ENCODE measurements at regions not wholly inside any gene's neighbourhood (a gene's known extent, or its start where the extent isn't known, plus 50 kb on each side); places are given as distances from the start of the nearest gene placed in this dataset.

DNA sequence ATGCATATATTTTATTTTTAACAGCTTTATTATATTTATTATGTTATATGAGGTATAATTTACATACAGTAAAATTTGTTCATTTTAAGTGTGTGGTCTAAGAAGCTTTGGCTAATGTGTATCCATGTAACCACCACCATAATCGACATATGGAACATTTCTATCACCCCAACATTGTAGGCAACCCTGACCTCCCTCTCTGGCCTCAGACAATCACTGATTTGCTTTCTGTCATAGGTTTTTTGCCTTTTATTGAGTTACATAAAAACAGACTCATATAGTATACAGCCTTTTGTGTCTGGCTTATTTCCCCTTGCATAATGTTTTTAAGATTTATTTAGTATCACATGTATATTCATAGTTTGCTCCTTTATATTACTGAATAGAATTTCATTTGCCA, 90.7 kb upstream of the KL start:
- no peaks in the 10 kb centered on the region for H3K27me3 Mint-ChIP-seq
- H3K36me3 Mint-ChIP-seq: no peaks in the 10 kb centered on the region
- Histone ChIP-seq H3K4me3 (ENCODE audit: low read length) (no peak overlapping the region), H3K27me3 (ENCODE audit: insufficient read depth, low read length, poor library complexity, severe bottlenecking) (no peaks in the 10 kb centered on the region), H3K9me3 (ENCODE audit: low read length) (no peaks in the 10 kb centered on the region), H3K4me1 (ENCODE audit: insufficient read depth, low read length) (no peaks in the 10 kb centered on the region), H3K36me3 (ENCODE audit: insufficient read depth, low read length) (no peaks in the 10 kb centered on the region), H3K27ac (ENCODE audit: low read depth, low read length) (no peak overlapping the region)
- POLR2A ChIA-PET: interaction anchor here (0.5 kb wide), 1 partner anchor 222 kb away, joined by 3 read pairs; no protein-coding TSS in a partner anchor
- no peak overlapping the region for H3K4me3 Mint-ChIP-seq
- H3K4me1 Mint-ChIP-seq: peaks cover 0 to 7% (median 3%) of the 10 kb centered on the region in 3 donors
- peaks cover 0 to 2% (median 0%) of the 10 kb centered on the region in 5 donors for H3K9me3 Mint-ChIP-seq
- H3K27ac Mint-ChIP-seq: no peak overlapping the region
- DNase-seq: no peak
- CTCF ChIA-PET: no interaction called here

GRCh38 chr13:32932376-32932775, 83.8 kb upstream of the KL start:
- H3K4me3 ChIP-seq (ENCODE audit: low read length): no peak overlapping the region
- DNase-seq: no peak
- H3K9me3 ChIP-seq (ENCODE audit: low read length): no peaks in the 10 kb centered on the region
- CTCF ChIA-PET: no interaction called here
- Mint-ChIP-seq H3K4me1 (no peaks in the 10 kb centered on the region), H3K4me3 (no peak overlapping the region), H3K27me3 (peaks cover 13 to 38% of the 10 kb centered on the region in 2 donors), H3K9me3 (peaks cover 0 to 6% (median 4%) of the 10 kb centered on the region in 5 donors), H3K27ac (no peak overlapping the region), H3K36me3 (no peaks in the 10 kb centered on the region)
- POLR2A ChIA-PET: no interaction called here
- no peaks in the 10 kb centered on the region for H3K4me1 ChIP-seq (ENCODE audit: insufficient read depth, low read length)
- no peaks in the 10 kb centered on the region for H3K27me3 ChIP-seq (ENCODE audit: insufficient read depth, low read length, poor library complexity, severe bottlenecking)
- no peak overlapping the region for H3K27ac ChIP-seq (ENCODE audit: low read depth, low read length)
- no peaks in the 10 kb centered on the region for H3K36me3 ChIP-seq (ENCODE audit: insufficient read depth, low read length)

DNA sequence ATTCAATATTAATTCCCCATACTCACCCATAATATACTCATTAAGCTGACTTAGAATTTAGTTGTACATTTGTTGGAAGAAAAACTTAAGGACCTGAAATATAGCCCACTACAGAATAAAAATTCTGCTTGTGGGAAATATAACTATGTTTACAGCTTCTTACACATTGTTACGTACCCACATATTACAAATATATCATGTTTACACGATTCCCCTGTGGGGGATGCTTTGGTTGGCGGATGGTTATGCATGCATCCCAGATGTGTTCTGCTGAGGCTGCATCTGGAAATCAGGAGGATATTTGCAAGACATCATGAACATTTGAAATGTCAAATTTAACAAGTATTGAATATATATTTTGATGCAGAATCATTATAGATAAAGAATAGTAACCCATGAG, 79.5 kb upstream of the KL start:
- CTCF ChIA-PET: no interaction called here
- H3K4me3 Mint-ChIP-seq: no peak overlapping the region
- peaks cover 3 to 8% (median 5%) of the 10 kb centered on the region in 3 donors for H3K4me1 Mint-ChIP-seq
- H3K9me3 ChIP-seq (ENCODE audit: low read length): no peaks in the 10 kb centered on the region
- peaks cover 20 to 38% of the 10 kb centered on the region in 2 donors for H3K27me3 Mint-ChIP-seq
- no peaks in the 10 kb centered on the region for H3K4me1 ChIP-seq (ENCODE audit: insufficient read depth, low read length)
- no peak overlapping the region for H3K4me3 ChIP-seq (ENCODE audit: low read length)
- no peaks in the 10 kb centered on the region for H3K36me3 Mint-ChIP-seq
- H3K27me3 ChIP-seq (ENCODE audit: insufficient read depth, low read length, poor library complexity, severe bottlenecking): no peaks in the 10 kb centered on the region
- peaks cover 0 to 7% (median 3%) of the 10 kb centered on the region in 5 donors for H3K9me3 Mint-ChIP-seq
- no peak overlapping the region for H3K27ac ChIP-seq (ENCODE audit: low read depth, low read length)
- no peak overlapping the region for H3K27ac Mint-ChIP-seq
- POLR2A ChIA-PET: no interaction called here
- no peaks in the 10 kb centered on the region for H3K36me3 ChIP-seq (ENCODE audit: insufficient read depth, low read length)
- DNase-seq: no peak

- no peaks in the 10 kb centered on the region for H3K9me3 ChIP-seq (ENCODE audit: low read length)
- Mint-ChIP-seq H3K27ac (peak overlapping the region in 1 of 8 donors; percentile 52), H3K27me3 (peaks cover 15 to 27% of the 10 kb centered on the region in 2 donors), H3K4me3 (no peak overlapping the region), H3K36me3 (no peaks in the 10 kb centered on the region), H3K9me3 (peaks cover 0 to 3% (median 0%) of the 10 kb centered on the region in 5 donors), H3K4me1 (peaks cover 3 to 10% (median 5%) of the 10 kb centered on the region in 3 donors)
- H3K27me3 ChIP-seq (ENCODE audit: insufficient read depth, low read length, poor library complexity, severe bottlenecking): no peaks in the 10 kb centered on the region
- DNase-seq: no peak
- no peak overlapping the region for H3K27ac ChIP-seq (ENCODE audit: low read depth, low read length)
- H3K4me1 ChIP-seq (ENCODE audit: insufficient read depth, low read length): no peaks in the 10 kb centered on the region
- POLR2A ChIA-PET: no interaction called here
- CTCF ChIA-PET: interaction anchor here (1.8 kb wide), 1 partner anchor 18 kb away, joined by 4 read pairs; no protein-coding TSS in a partner anchor
- H3K36me3 ChIP-seq (ENCODE audit: insufficient read depth, low read length): no peaks in the 10 kb centered on the region
- H3K4me3 ChIP-seq (ENCODE audit: low read length): no peak overlapping the region
These were observed 77.9 kb upstream of the KL start for GRCh38 chr13:32938314-32938713.

DNA sequence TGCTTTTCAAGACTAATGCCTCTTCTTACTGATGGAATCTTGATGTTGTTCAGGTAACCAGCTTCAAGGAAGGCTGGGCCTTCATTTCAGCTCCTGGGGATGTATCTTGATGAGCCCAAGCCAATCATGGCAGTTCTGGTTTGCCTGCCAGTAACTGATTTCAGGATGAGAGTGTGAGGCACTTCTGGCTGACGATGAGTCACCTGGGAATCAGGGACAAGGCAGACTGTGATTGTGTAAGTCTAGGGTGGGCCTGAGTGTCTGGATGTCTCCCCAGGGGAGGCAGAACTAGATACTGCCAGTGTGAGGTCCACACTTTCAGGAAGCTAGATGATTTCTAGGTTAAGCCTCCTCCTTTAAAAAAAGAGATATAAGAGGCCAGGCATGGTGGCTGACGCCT, 77.3 kb upstream of the KL start:
- Mint-ChIP-seq H3K4me3 (no peak overlapping the region), H3K36me3 (no peaks in the 10 kb centered on the region), H3K9me3 (peaks cover 0 to 3% (median 0%) of the 10 kb centered on the region in 5 donors), H3K27me3 (peaks cover 9 to 21% of the 10 kb centered on the region in 2 donors), H3K27ac (no peak overlapping the region), H3K4me1 (peaks cover 3 to 10% (median 5%) of the 10 kb centered on the region in 3 donors)
- POLR2A ChIA-PET: no interaction called here
- no peak overlapping the region for H3K27ac ChIP-seq (ENCODE audit: low read depth, low read length)
- H3K4me1 ChIP-seq (ENCODE audit: insufficient read depth, low read length): no peaks in the 10 kb centered on the region
- no peaks in the 10 kb centered on the region for H3K27me3 ChIP-seq (ENCODE audit: insufficient read depth, low read length, poor library complexity, severe bottlenecking)
- DNase-seq: no peak
- no peak overlapping the region for H3K4me3 ChIP-seq (ENCODE audit: low read length)
- H3K9me3 ChIP-seq (ENCODE audit: low read length): no peaks in the 10 kb centered on the region
- no peaks in the 10 kb centered on the region for H3K36me3 ChIP-seq (ENCODE audit: insufficient read depth, low read length)
- CTCF ChIA-PET: interaction anchor here (1.8 kb wide), 1 partner anchor 17 kb away, joined by 4 read pairs; no protein-coding TSS in a partner anchor

DNA sequence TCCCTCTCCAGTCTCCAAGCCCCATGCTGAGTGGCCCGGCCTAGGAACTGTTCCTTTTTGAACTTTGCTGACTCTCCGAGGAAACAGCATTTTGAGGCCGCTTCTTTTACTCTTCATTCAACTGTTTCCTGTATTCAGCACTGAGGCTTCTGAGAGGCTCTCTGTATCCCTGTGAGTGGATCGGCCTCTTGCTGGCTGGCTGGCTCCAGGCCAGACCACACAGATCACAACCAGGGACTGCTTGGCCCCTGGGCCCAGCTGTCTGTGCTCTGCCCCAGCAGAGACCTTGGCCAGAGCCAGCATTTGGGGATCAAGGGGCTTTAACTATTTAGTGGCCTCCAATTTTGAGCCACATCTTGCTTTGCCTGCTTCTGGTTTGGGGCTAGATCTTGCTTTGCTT, 75.6 kb upstream of the KL start:
- DNase-seq: no peak
- ChIA-PET CTCF (no interaction called here), POLR2A (no interaction called here)
- Histone ChIP-seq H3K4me3 (ENCODE audit: low read length) (no peak overlapping the region), H3K36me3 (ENCODE audit: insufficient read depth, low read length) (no peaks in the 10 kb centered on the region), H3K27ac (ENCODE audit: low read depth, low read length) (no peak overlapping the region), H3K9me3 (ENCODE audit: low read length) (no peaks in the 10 kb centered on the region), H3K27me3 (ENCODE audit: insufficient read depth, low read length, poor library complexity, severe bottlenecking) (no peaks in the 10 kb centered on the region), H3K4me1 (ENCODE audit: insufficient read depth, low read length) (no peaks in the 10 kb centered on the region)
- H3K36me3 Mint-ChIP-seq: no peaks in the 10 kb centered on the region
- H3K4me1 Mint-ChIP-seq: peaks cover 3 to 10% (median 5%) of the 10 kb centered on the region in 3 donors
- H3K27me3 Mint-ChIP-seq: peaks cover 7 to 12% of the 10 kb centered on the region in 2 donors
- peaks cover 0 to 3% (median 0%) of the 10 kb centered on the region in 5 donors for H3K9me3 Mint-ChIP-seq
- H3K27ac Mint-ChIP-seq: no peak overlapping the region
- no peak overlapping the region for H3K4me3 Mint-ChIP-seq

GRCh38 chr13:32941368-32941767, 74.9 kb upstream of the KL start:
- Histone ChIP-seq H3K36me3 (ENCODE audit: insufficient read depth, low read length) (no peaks in the 10 kb centered on the region), H3K4me1 (ENCODE audit: insufficient read depth, low read length) (no peaks in the 10 kb centered on the region), H3K4me3 (ENCODE audit: low read length) (no peak overlapping the region), H3K9me3 (ENCODE audit: low read length) (no peaks in the 10 kb centered on the region), H3K27ac (ENCODE audit: low read depth, low read length) (no peak overlapping the region), H3K27me3 (ENCODE audit: insufficient read depth, low read length, poor library complexity, severe bottlenecking) (no peaks in the 10 kb centered on the region)
- H3K4me1 Mint-ChIP-seq: peaks cover 3 to 10% (median 5%) of the 10 kb centered on the region in 3 donors
- H3K36me3 Mint-ChIP-seq: no peaks in the 10 kb centered on the region
- no peak for DNase-seq
- H3K4me3 Mint-ChIP-seq: no peak overlapping the region
- POLR2A ChIA-PET: no interaction called here
- CTCF ChIA-PET: no interaction called here
- peaks cover 5 to 7% of the 10 kb centered on the region in 2 donors for H3K27me3 Mint-ChIP-seq
- H3K9me3 Mint-ChIP-seq: peaks cover 0 to 3% (median 0%) of the 10 kb centered on the region in 5 donors
- no peak overlapping the region for H3K27ac Mint-ChIP-seq

DNA sequence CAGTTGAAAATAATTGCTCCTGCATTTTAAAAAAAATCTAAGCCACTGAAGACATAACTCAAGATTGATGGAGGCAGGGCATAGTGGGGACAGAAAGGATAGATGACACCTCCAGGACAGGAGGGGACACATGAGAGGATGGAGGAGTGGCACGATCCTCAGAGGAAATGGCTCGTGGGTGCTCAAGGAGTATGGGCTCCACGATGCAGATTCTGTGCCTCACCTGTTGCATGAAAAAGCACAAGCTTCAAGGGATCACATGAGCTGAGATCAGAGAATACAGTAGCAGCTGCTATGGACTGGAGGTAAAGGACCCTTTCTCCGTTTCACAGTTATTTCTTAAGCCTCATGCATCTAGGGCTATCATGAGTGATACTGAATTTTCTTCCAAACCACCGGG, 69.7 kb upstream of the KL start:
- no peaks in the 10 kb centered on the region for H3K36me3 ChIP-seq (ENCODE audit: insufficient read depth, low read length)
- Mint-ChIP-seq H3K27ac (no peak overlapping the region), H3K9me3 (no peaks in the 10 kb centered on the region), H3K27me3 (no peaks in the 10 kb centered on the region), H3K4me1 (peaks cover 0 to 3% (median 1%) of the 10 kb centered on the region in 3 donors), H3K4me3 (no peak overlapping the region), H3K36me3 (no peaks in the 10 kb centered on the region)
- H3K4me3 ChIP-seq (ENCODE audit: low read length): no peak overlapping the region
- H3K9me3 ChIP-seq (ENCODE audit: low read length): no peaks in the 10 kb centered on the region
- no peaks in the 10 kb centered on the region for H3K27me3 ChIP-seq (ENCODE audit: insufficient read depth, low read length, poor library complexity, severe bottlenecking)
- ChIA-PET POLR2A (no interaction called here), CTCF (no interaction called here)
- no peaks in the 10 kb centered on the region for H3K4me1 ChIP-seq (ENCODE audit: insufficient read depth, low read length)
- H3K27ac ChIP-seq (ENCODE audit: low read depth, low read length): no peak overlapping the region
- DNase-seq: no peak
